ENCODE measurements at regions not wholly inside any gene's neighbourhood (a gene's known extent, or its start where the extent isn't known, plus 50 kb on each side); places are given as distances from the start of the nearest gene placed in this dataset.

GRCh38 chr3:176969066-176969465 is 228.2 kb downstream of the TBL1XR1 start:
- Histone ChIP-seq H3K79me2 (no peaks in the 10 kb centered on the region), H3K4me2 (ENCODE audit: low read length) (no peak overlapping the region), H3K9me3 (ENCODE audit: control insufficient read depth, low read length) (no peaks in the 10 kb centered on the region), H3K27me3 (ENCODE audit: control insufficient read depth, insufficient read depth, low read length) (no peaks in the 10 kb centered on the region), H3K27ac (no peak overlapping the region), H3K4me1 (peaks cover 6% of the 10 kb centered on the region), H3K4me3 (ENCODE audit: low read depth, low read length) (no peak overlapping the region), H2AFZ (peak overlapping the region; percentile 31), H3K36me3 (ENCODE audit: control insufficient read depth, insufficient read depth, low read length) (no peaks in the 10 kb centered on the region), H3K9ac (no peak overlapping the region)
- TF ChIP-seq CTCF (IDR thresholded peaks at IDR 0.05) = no peak

GRCh38 chr3:176968631-176969030 is 228.7 kb downstream of the TBL1XR1 start:
- no peak overlapping the region for H3K4me2 ChIP-seq (ENCODE audit: low read length)
- TF ChIP-seq CTCF (IDR thresholded peaks at IDR 0.05) = no peak

GRCh38 chr3:176967522-176967921 is 229.8 kb downstream of the TBL1XR1 start:
- Histone ChIP-seq H3K27me3 (ENCODE audit: control insufficient read depth, insufficient read depth, low read length) (no peaks in the 10 kb centered on the region), H3K36me3 (ENCODE audit: control insufficient read depth, insufficient read depth, low read length) (no peaks in the 10 kb centered on the region), H2AFZ (no peak overlapping the region), H3K4me3 (ENCODE audit: low read depth, low read length) (no peak overlapping the region), H3K27ac (no peak overlapping the region), H3K79me2 (no peaks in the 10 kb centered on the region), H3K4me2 (ENCODE audit: low read length) (no peak overlapping the region), H3K9ac (no peak overlapping the region), H3K4me1 (peaks cover 6% of the 10 kb centered on the region), H3K9me3 (ENCODE audit: control insufficient read depth, low read length) (no peaks in the 10 kb centered on the region)
- TF ChIP-seq CTCF (IDR thresholded peaks at IDR 0.05) = no peak

More at GRCh38 chr3:176968631-176969030, 228.7 kb downstream of the TBL1XR1 start:
- H3K9ac ChIP-seq = no peak overlapping the region
- peak overlapping the region; percentile 31 for H2AFZ ChIP-seq
- H3K27me3 ChIP-seq (ENCODE audit: control insufficient read depth, insufficient read depth, low read length) = no peaks in the 10 kb centered on the region
- peaks cover 6% of the 10 kb centered on the region for H3K4me1 ChIP-seq
- H3K4me3 ChIP-seq (ENCODE audit: low read depth, low read length) = no peak overlapping the region
- no peaks in the 10 kb centered on the region for H3K9me3 ChIP-seq (ENCODE audit: control insufficient read depth, low read length)
- no peaks in the 10 kb centered on the region for H3K79me2 ChIP-seq
- no peak overlapping the region for H3K27ac ChIP-seq
- H3K36me3 ChIP-seq (ENCODE audit: control insufficient read depth, insufficient read depth, low read length) = no peaks in the 10 kb centered on the region

GRCh38 chr3:176964661-176965060 is 232.6 kb downstream of the TBL1XR1 start:
- Histone ChIP-seq H3K27ac (no peak overlapping the region), H3K4me1 (peaks cover 6% of the 10 kb centered on the region), H2AFZ (no peak overlapping the region), H3K79me2 (no peaks in the 10 kb centered on the region), H3K4me3 (ENCODE audit: low read depth, low read length) (no peak overlapping the region), H3K4me2 (ENCODE audit: low read length) (no peak overlapping the region), H3K27me3 (ENCODE audit: control insufficient read depth, insufficient read depth, low read length) (no peaks in the 10 kb centered on the region), H3K36me3 (ENCODE audit: control insufficient read depth, insufficient read depth, low read length) (no peaks in the 10 kb centered on the region), H3K9ac (no peak overlapping the region), H3K9me3 (ENCODE audit: control insufficient read depth, low read length) (no peaks in the 10 kb centered on the region)
- TF ChIP-seq CTCF (IDR thresholded peaks at IDR 0.05) = no peak

- Histone ChIP-seq H3K4me1 (no peaks in the 10 kb centered on the region), H3K9ac (no peak overlapping the region), H3K79me2 (no peaks in the 10 kb centered on the region), H3K36me3 (ENCODE audit: control insufficient read depth, insufficient read depth, low read length) (no peaks in the 10 kb centered on the region), H2AFZ (no peak overlapping the region), H3K4me2 (ENCODE audit: low read length) (no peak overlapping the region), H3K27ac (no peak overlapping the region), H3K4me3 (ENCODE audit: low read depth, low read length) (no peak overlapping the region), H3K9me3 (ENCODE audit: control insufficient read depth, low read length) (no peaks in the 10 kb centered on the region), H3K27me3 (ENCODE audit: control insufficient read depth, insufficient read depth, low read length) (no peaks in the 10 kb centered on the region)
- no peak for TF ChIP-seq CTCF (IDR thresholded peaks at IDR 0.05)
Measured at GRCh38 chr3:176961916-176962315, 235.4 kb downstream of the TBL1XR1 start.

Data from parathyroid adenoma (tissue), 2 donors.